NT2/D1 (cell line): ENCODE measurements at regions not wholly inside any gene's neighbourhood (a gene's known extent, or its start where the extent isn't known, plus 50 kb on each side); places are given as distances from the start of the nearest gene placed in this dataset.

Source experiments
- DNase-seq: peaks from one replicate; pipeline ENCODE4 v3.0.0-alpha.2; 2011; ENCODE audit warnings: low read depth, low spot score
- H3K27me3 ChIP-seq: 2 replicates; pipeline ENCODE4 v1.6.0; 2011; ENCODE audit warnings: mild to moderate bottlenecking; ENCODE audit not compliant: insufficient read length, insufficient read depth
- H3K36me3 ChIP-seq: 2 replicates; pipeline ENCODE4 v1.6.1; 2011; ENCODE audit warnings: mild to moderate bottlenecking, low read length, mixed read lengths; ENCODE audit not compliant: insufficient read depth, insufficient read length
- H3K4me1 ChIP-seq: 2 replicates; pipeline ENCODE4 v1.5.1; 2011; ENCODE audit not compliant: insufficient read depth, insufficient read length
- H3K4me3 ChIP-seq: 2 replicates; pipeline ENCODE4 v1.5.1; 2011; ENCODE audit warnings: low read depth; ENCODE audit not compliant: insufficient read length
- H3K9ac ChIP-seq: 2 replicates; pipeline ENCODE4 v1.6.0; 2011; ENCODE audit warnings: low read depth; ENCODE audit not compliant: insufficient read length
- H3K9me3 ChIP-seq: 2 replicates; pipeline ENCODE4 v1.5.1; 2011; ENCODE audit warnings: mild to moderate bottlenecking, low read length; ENCODE audit not compliant: insufficient read depth
- SUZ12 ChIP-seq: IDR thresholded peaks from 2 replicates; pipeline ENCODE4 v1.6.1; 2011; ENCODE audit not compliant: insufficient read length, insufficient read depth; ENCODE audit errors: extremely low read depth
- YY1 ChIP-seq: IDR thresholded peaks from 2 replicates; pipeline ENCODE4 v1.6.1; 2011; ENCODE audit not compliant: insufficient read length, insufficient read depth
- ZNF274 ChIP-seq: IDR thresholded peaks from 2 replicates; pipeline ENCODE4 v1.6.1; 2011; ENCODE audit warnings: mild to moderate bottlenecking, low read depth, low read length

GRCh38 chr2:195596840-195597239 is 60.2 kb upstream of the SLC39A10 start:
- no peak overlapping the region for H3K9ac ChIP-seq
- no peak for DNase-seq
- TF ChIP-seq SUZ12 (no peak), ZNF274 (no peak), YY1 (no peak)
- H3K36me3 ChIP-seq: no peaks in the 10 kb centered on the region
- no peak overlapping the region for H3K4me3 ChIP-seq
- no peaks in the 10 kb centered on the region for H3K4me1 ChIP-seq
- no peaks in the 10 kb centered on the region for H3K9me3 ChIP-seq
- H3K27me3 ChIP-seq: no peaks in the 10 kb centered on the region

- Histone ChIP-seq H3K4me3 (no peak overlapping the region), H3K9me3 (no peaks in the 10 kb centered on the region), H3K36me3 (no peaks in the 10 kb centered on the region), H3K9ac (no peak overlapping the region), H3K4me1 (no peaks in the 10 kb centered on the region), H3K27me3 (no peaks in the 10 kb centered on the region)
- TF ChIP-seq ZNF274: no peak
- no peak for TF ChIP-seq SUZ12
- TF ChIP-seq YY1: no peak
- DNase-seq: no peak
Observed at GRCh38 chr2:195595825-195596224, 61.2 kb upstream of the SLC39A10 start.

- H3K9me3 ChIP-seq: no peaks in the 10 kb centered on the region
- no peak for TF ChIP-seq SUZ12
- no peak for TF ChIP-seq YY1
- TF ChIP-seq ZNF274: no peak
- no peak overlapping the region for H3K9ac ChIP-seq
- no peak overlapping the region for H3K4me3 ChIP-seq
- H3K27me3 ChIP-seq: no peaks in the 10 kb centered on the region
- H3K4me1 ChIP-seq: no peaks in the 10 kb centered on the region
- no peak for DNase-seq
- no peaks in the 10 kb centered on the region for H3K36me3 ChIP-seq
Observed at GRCh38 chr2:195594919-195595694, 61.9 kb upstream of the SLC39A10 start.

- Histone ChIP-seq H3K36me3 (no peaks in the 10 kb centered on the region), H3K9ac (no peak overlapping the region), H3K4me1 (no peaks in the 10 kb centered on the region), H3K4me3 (no peak overlapping the region), H3K9me3 (no peaks in the 10 kb centered on the region), H3K27me3 (no peaks in the 10 kb centered on the region)
- TF ChIP-seq YY1: no peak
- TF ChIP-seq SUZ12: no peak
- no peak for TF ChIP-seq ZNF274
- no peak for DNase-seq
Observed at GRCh38 chr2:195594248-195594647, 62.8 kb upstream of the SLC39A10 start.

GRCh38 chr2:195592105-195592504 is 64.9 kb upstream of the SLC39A10 start:
- no peak for TF ChIP-seq SUZ12
- TF ChIP-seq YY1: no peak
- no peaks in the 10 kb centered on the region for H3K4me1 ChIP-seq
- no peaks in the 10 kb centered on the region for H3K27me3 ChIP-seq
- H3K36me3 ChIP-seq: no peaks in the 10 kb centered on the region
- H3K9ac ChIP-seq: no peak overlapping the region
- H3K4me3 ChIP-seq: no peak overlapping the region
- no peak for DNase-seq
- H3K9me3 ChIP-seq: no peaks in the 10 kb centered on the region

GRCh38 chr2:195590861-195591205 is 66.2 kb upstream of the SLC39A10 start:
- Histone ChIP-seq H3K36me3 (no peaks in the 10 kb centered on the region), H3K27me3 (no peaks in the 10 kb centered on the region), H3K4me1 (no peaks in the 10 kb centered on the region), H3K9ac (no peak overlapping the region), H3K4me3 (no peak overlapping the region), H3K9me3 (no peaks in the 10 kb centered on the region)
- TF ChIP-seq YY1 (no peak), ZNF274 (no peak)
- DNase-seq: no peak

- H3K4me3 ChIP-seq: no peak overlapping the region
- DNase-seq: no peak
- no peak for TF ChIP-seq ZNF274
- no peak for TF ChIP-seq SUZ12
- TF ChIP-seq YY1: no peak
- H3K27me3 ChIP-seq: no peaks in the 10 kb centered on the region
- H3K4me1 ChIP-seq: no peaks in the 10 kb centered on the region
- no peak overlapping the region for H3K9ac ChIP-seq
- H3K36me3 ChIP-seq: no peaks in the 10 kb centered on the region
- H3K9me3 ChIP-seq: no peaks in the 10 kb centered on the region
Observed at GRCh38 chr2:195590199-195590860, 66.7 kb upstream of the SLC39A10 start.
